HG03378 (cell line): ENCODE measurements at regions not wholly inside any gene's neighbourhood (a gene's known extent, or its start where the extent isn't known, plus 50 kb on each side); places are given as distances from the start of the nearest gene placed in this dataset.
"Not testable (repeated sequence)": the region's sequence is repeated elsewhere in the genome, so short reads cannot be mapped to it uniquely, and the experiment has no call there.

ENCODE experiments used
- ATAC-seq: cut with Tn5 transposase; IDR thresholded peaks from one replicate; pipeline ENCODE4 v1.9.1; 2021; ENCODE audit warnings: mild to moderate bottlenecking, moderate library complexity; ENCODE audit not compliant: unreplicated experiment

DNA sequence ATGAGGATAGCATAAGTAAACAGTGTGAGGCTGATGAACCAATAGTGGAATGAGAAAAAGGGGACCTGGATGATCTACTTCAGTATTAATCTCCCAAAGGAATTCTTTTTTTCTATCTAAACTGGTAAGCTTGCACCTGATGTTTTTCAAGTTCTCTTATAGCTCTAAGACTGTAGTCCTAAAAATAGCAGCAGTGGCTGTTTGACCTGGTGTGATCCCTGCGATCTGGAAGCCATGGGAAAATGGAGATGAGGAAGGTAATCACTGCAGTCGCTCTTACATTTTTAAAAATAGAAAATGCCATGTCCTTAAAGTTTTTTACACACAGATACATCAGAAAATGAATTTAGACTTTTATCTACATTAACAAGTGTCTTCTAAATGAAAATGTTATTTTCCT is 926.4 kb upstream of the SLC35B3 start:
- ATAC-seq = no peak

GRCh38 chr6:9360881-9361280 is 925.5 kb upstream of the SLC35B3 start:
- ATAC-seq = no peak

DNA sequence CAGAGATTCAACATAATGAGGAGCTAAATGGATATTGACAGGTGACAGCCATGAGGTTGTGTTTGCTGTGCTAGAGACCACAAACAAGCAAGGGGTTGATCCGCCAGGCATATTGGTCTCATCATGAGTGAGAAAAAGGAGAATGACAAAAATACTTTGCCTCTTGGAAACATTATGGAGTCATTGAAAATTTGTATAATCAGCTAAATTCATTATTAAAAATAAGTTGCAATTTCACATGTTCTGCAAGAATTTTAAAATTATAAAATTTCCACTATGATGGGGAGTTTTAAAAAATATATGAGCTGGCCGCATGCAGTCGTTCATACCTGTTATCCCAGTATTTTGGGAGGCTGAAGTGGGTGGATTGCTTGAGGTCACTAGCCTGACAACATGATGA is 912.3 kb upstream of the SLC35B3 start:
- no peak for ATAC-seq

DNA sequence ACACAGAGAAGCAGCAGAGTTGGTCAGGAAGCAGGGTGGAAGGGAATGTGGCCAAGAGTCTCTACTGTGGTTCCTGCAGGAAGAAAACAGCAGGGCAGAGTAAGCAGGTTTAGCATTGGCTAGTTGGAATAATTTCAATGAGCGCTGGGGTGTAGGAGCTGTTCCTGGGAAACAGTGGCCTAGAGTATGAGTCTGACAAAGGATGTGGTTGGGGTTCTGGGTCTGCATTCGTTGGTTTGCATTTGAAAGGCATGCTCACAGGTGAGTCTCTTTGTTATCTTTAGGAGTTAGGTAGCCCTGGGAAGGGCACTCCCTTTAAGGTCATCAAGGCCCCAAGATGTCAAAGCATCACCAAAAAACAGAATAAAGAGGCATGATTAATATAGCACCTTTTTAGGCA is 911.6 kb upstream of the SLC35B3 start:
- ATAC-seq = no peak

- no peak for ATAC-seq
Measured at GRCh38 chr6:9335431-9335830, 900.1 kb upstream of the SLC35B3 start.

DNA sequence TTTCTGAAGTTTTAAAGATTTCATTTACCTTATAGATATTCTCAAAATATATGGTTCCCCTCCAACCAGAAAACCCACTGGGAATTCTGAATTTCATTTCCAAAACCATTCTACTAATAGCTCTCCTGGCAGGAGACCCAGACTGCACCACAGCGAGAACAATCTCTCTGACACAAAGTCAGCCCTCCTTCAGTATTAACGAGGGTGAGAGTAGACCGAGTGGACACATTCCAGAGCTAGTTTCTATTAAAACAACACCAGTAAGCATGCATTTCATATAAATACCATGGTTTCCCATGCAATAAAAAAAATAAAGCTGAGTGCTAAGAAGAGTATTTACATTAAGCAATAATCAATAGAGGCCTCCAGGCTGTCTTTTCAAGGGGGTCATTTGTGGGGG is 899.6 kb upstream of the SLC35B3 start:
- ATAC-seq = no peak

GRCh38 chr6:9332241-9332780 is 897.0 kb upstream of the SLC35B3 start:
- ATAC-seq = no peak

- ATAC-seq = no peak
Measured at GRCh38 chr6:9316831-9317230, 881.5 kb upstream of the SLC35B3 start.

DNA sequence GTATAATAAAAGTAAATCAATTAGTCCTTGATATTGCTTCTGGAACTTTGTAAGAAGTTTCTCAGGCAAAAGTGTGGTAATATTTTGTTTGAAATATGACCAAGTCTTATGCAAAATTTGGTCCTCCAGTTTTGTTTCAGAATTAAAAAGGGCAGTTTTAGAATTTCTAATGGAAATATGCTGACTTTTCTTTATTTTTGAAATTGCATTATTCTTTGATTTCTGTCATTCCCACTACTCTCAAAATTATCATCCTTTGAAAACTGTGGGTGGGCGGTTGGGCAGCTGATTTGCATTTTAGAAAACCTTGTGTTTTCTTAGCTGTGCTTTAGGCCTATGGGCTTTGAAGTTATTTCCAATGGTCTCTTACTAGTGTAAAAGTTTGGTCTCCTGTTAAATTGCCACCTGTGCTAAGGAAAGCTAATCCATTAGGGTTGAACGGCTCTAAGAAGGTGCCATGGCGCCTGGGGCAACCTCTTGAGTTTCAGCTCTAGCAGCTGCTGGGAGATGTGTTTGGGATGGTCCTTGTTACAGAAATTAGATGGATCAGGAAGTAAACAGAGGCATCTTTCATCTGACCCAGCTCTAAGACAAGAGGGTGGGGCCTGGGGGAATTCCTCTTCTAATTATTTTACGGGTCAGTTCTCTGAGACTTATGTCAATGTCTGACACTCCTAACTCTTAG is 880.8 kb upstream of the SLC35B3 start:
- ATAC-seq = no peak

DNA sequence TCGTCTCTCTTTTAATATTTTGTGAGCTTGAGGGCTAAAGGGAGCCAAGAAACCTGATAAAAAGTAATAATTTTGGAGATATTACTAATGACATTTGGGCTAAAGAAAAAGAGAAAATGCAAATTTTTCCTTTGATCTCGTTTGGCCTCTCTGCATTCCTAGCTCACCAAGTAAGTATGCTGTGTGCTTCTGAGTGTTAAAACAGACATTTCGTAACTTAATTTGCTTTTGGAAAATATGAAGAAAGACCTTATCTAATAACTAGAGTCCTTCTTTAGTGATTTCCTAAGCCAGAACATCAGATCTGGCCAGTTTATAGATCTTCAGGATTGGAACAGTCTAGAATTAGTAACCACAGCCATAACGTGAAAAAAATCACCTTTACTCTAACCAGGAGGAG is 872.9 kb upstream of the SLC35B3 start:
- no peak for ATAC-seq

GRCh38 chr6:9307786-9308185 is 872.4 kb upstream of the SLC35B3 start:
- ATAC-seq = no peak

DNA sequence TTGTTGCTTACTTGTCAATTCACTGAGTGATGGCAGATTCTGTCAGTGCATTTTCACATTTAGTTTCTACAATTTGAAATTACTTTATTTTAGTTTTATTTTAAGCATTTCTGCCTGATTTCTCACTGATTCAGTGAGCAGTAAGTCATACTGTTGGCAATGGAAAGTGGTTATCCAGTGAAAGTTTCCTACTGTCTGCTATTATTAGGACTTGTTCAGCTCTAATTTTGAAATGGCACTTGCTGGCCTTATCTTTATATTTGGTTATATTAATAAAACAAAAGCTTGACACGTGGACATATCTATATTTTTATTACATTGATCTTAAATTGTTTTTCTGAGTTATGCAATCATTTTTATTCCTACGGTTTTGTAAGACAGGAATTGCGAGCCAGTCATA is 871.8 kb upstream of the SLC35B3 start:
- no peak for ATAC-seq

DNA sequence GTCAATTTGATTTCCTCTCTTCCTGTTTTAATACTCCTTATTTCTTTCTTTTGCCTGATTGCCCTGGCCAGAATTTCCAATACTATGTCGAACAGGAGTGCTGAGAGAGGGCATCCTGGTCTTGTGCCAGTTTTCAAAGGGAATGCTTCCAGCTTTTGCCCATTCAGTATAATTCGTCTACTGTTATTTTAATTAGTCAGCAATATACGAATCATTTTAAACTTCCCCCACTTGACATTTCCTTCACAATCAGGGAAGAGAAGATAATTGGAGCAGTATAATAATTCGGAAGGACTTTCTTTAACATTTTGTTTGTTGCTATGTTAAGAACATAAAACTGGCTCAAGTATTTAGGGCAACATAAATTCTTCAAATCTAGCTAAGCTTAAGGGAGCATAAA is 860.3 kb upstream of the SLC35B3 start:
- no peak for ATAC-seq

GRCh38 chr6:9292975-9293374 is 857.6 kb upstream of the SLC35B3 start:
- no peak for ATAC-seq

DNA sequence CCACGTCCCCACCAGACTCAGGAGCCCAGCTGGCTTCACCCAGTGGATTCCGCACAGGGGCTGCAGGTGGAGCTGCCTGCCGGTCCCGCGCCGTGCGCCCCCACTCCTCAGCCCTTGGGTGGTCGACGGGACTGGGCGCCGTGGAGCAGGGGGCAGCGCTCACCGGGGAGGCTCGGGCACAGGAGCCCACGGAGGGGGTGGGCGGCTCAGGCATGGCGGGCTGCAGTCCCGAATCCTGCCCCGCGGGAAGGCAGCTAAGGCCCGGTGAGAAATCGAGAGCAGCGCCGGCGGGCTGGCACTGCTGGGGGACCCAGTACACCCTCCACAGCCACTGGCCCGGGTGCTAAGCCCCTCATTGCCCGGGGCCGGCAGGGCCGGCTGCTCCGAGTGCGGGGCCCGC is 855.0 kb upstream of the SLC35B3 start:
- not testable (repeated sequence) for ATAC-seq

- ATAC-seq = no peak
Measured at GRCh38 chr6:9272671-9273070, 837.3 kb upstream of the SLC35B3 start.

DNA sequence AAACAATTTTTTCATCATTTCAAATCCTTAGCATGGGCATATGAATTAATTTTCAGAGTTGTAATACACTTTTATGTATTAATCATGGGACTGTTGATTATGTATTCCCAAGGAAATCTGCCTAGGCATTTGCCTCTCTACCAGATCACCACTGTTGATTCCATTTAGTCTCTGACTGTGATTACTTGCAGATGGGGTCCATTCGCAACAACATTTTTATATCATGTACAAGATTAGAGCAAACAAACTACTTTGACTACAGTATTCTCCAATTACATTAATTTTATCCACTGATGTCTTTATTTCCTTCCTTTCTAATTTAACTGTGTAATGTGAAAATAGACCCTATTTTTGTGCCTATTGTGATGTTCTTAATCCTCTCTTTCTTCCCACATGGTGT is 831.4 kb upstream of the SLC35B3 start:
- ATAC-seq = no peak

DNA sequence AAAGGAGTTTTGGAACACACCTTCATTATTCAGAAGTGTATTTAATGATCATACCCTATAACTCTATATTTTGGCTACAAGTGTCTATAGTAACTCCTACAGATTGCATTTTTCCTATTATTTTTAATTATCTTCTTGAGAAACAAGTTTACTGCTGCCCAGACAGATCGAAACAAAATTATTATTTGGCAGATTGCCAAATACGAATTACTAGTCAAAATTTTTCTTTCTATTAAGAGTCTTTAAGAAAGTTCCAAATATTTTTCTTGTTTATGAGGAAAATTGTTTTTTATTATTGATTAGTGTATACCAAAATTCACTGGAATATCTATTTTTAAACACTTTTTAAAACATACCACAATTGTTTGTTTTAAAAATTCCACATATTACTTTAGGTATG is 821.9 kb upstream of the SLC35B3 start:
- no peak for ATAC-seq

- ATAC-seq = no peak
Measured at GRCh38 chr6:9254251-9254650, 818.9 kb upstream of the SLC35B3 start.

DNA sequence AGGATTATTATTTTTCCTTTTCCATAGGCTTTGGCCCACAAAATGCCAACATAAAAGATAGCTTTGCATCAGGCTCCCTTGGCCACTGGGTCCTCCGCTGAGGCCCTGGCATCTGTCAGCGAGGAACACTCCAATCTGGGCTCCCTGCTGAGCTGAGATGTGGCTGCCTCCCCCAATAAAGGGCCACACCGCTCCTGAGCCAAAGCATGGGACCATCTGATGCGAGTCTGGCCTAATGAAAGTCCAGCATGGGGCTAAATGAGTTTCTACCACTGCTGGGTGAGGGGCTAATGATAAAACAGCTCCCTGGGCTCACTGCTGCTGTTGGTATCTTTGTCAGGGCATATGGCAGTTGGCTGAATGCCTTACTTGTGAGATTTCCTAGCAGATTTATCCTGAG is 817.5 kb upstream of the SLC35B3 start:
- ATAC-seq = no peak

DNA sequence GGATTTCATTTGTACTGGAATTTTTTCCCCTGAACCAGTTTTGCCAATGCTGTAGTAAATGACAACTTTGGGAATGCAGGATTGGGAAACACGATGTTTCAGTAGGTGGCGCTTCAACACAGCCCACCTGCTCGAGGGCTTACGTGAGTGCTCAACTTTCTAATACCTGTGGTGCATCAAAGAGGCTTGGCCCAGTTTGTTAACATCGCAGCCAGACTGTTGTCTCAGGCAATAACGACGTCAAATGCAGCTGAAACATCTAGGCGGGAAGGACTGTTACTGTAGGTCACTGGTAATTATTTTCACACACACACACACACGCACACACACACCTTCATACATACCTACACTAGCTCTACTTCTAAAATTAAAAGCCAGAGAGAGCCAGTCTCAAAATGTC is 815.5 kb upstream of the SLC35B3 start:
- no peak for ATAC-seq

- ATAC-seq = no peak
Measured at GRCh38 chr6:9248133-9248532, 812.8 kb upstream of the SLC35B3 start.

- no peak for ATAC-seq
Measured at GRCh38 chr6:9240861-9241260, 805.5 kb upstream of the SLC35B3 start.
